Keratinocyte (primary cell): ENCODE measurements at regions not wholly inside any gene's neighbourhood (a gene's known extent, or its start where the extent isn't known, plus 50 kb on each side); places are given as distances from the start of the nearest gene placed in this dataset.

Source experiments
- DNase-seq: peaks from one replicate; pipeline ENCODE4 v3.0.0-alpha.2; 2011; ENCODE audit warnings: low read depth, missing footprints, low spot score
- FAIRE-seq: peaks from 2 replicates; lab custom pipeline; 2011; peaks lifted over from hg19 to GRCh38; lab: Jason Lieb, UNC
- H2AFZ ChIP-seq: 2 replicates; pipeline ENCODE4 v1.6.0; 2012; ENCODE audit warnings: low read length, control low read depth, inconsistent platforms; ENCODE audit not compliant: control insufficient read depth
- H3K27ac ChIP-seq: 2 replicates; pipeline ENCODE4 v1.5.1; 2011; ENCODE audit warnings: low read length; ENCODE audit not compliant: control insufficient read depth, insufficient read depth
- H3K27me3 ChIP-seq: 3 replicates; pipeline ENCODE4 v1.6.0; 2011; ENCODE audit warnings: low read length; ENCODE audit not compliant: control insufficient read depth, insufficient read depth; ENCODE audit errors: extremely low read depth
- H3K36me3 ChIP-seq, 2 experiments: 2 replicates in 1 of 2; 3 replicates in 1 of 2; pipeline ENCODE4 v1.5.1; 2011; ENCODE audit warnings: low read length in 2 of 2, mild to moderate bottlenecking in 1 of 2; ENCODE audit not compliant: control insufficient read depth in 2 of 2, insufficient read depth in 2 of 2; ENCODE audit errors: extremely low read depth in 1 of 2
- H3K4me1 ChIP-seq: 3 replicates; pipeline ENCODE4 v1.5.1; 2011; ENCODE audit warnings: low read length; ENCODE audit not compliant: control insufficient read depth, insufficient read depth; ENCODE audit errors: extremely low read depth
- H3K4me2 ChIP-seq: 3 replicates; pipeline ENCODE4 v1.6.0; 2011; ENCODE audit warnings: low read depth, low read length; ENCODE audit not compliant: control insufficient read depth, insufficient read depth; ENCODE audit errors: extremely low read depth
- H3K4me3 ChIP-seq, 3 experiments: fragments of 200-600 bp in 1 of 3; sonication (generic) in 1 of 3; 2 replicates in 2 of 3; 3 replicates in 1 of 3; pipeline ENCODE4 v1.5.1; 2011 to 2016; ENCODE audit warnings: low read length in 3 of 3, mild to moderate bottlenecking in 3 of 3, control low read depth in 2 of 3, inconsistent platforms in 1 of 3, low read depth in 1 of 3, mixed read lengths in 1 of 3, mixed run types in 1 of 3, moderate library complexity in 1 of 3; ENCODE audit not compliant: control insufficient read depth in 2 of 3, insufficient read depth in 2 of 3; ENCODE audit errors: extremely low read depth in 1 of 3
- H3K79me2 ChIP-seq: 2 replicates; pipeline ENCODE4 v1.6.0; 2012; ENCODE audit warnings: low read length; ENCODE audit not compliant: control insufficient read depth, insufficient read depth
- H3K9ac ChIP-seq: 3 replicates; pipeline ENCODE4 v1.6.0; 2011; ENCODE audit warnings: low read length; ENCODE audit not compliant: control insufficient read depth, insufficient read depth; ENCODE audit errors: extremely low read depth
- H3K9me1 ChIP-seq: 3 replicates; pipeline ENCODE4 v1.6.0; 2011; ENCODE audit warnings: low read length; ENCODE audit not compliant: control insufficient read depth, insufficient read depth; ENCODE audit errors: extremely low read depth
- H3K9me3 ChIP-seq: 2 replicates; pipeline ENCODE4 v1.5.1; 2012; ENCODE audit warnings: low read depth, low read length; ENCODE audit not compliant: control insufficient read depth
- H4K20me1 ChIP-seq: 3 replicates; pipeline ENCODE4 v1.6.0; 2011; ENCODE audit warnings: low read length; ENCODE audit not compliant: control insufficient read depth, insufficient read depth; ENCODE audit errors: extremely low read depth
- CTCF ChIP-seq, 3 experiments: IDR thresholded peaks in 1 of 3; conservative IDR thresholded peaks in 1 of 3; optimal IDR thresholded peaks in 1 of 3; 2 replicates in 2 of 3; 3 replicates in 1 of 3; pipeline versions ENCODE3 to v1.5.1; 2011; ENCODE audit warnings: low read length in 3 of 3, mild to moderate bottlenecking in 3 of 3, moderate library complexity in 2 of 3, control low read depth in 1 of 3, inconsistent platforms in 1 of 3; ENCODE audit not compliant: insufficient read depth in 2 of 3; ENCODE audit errors: extremely low read depth in 1 of 3
- EZH2 ChIP-seq: IDR thresholded peaks from one replicate; pipeline ENCODE4 v1.6.1; 2012; ENCODE audit warnings: inconsistent platforms, mild to moderate bottlenecking, low read length, moderate library complexity
- dilution Hi-C: fragments of 300-500 bp; cut with MboI; formaldehyde crosslinking; loops from one replicate; pipeline ENCODE4 v1.7.0; 2020; ENCODE audit warnings: low sequenced_read_pairs; ENCODE audit not compliant: extremely low pct_ligation_motif_present

- Histone ChIP-seq H2AFZ (no peak overlapping the region), H3K36me3 (no peaks in the 10 kb centered on the region), H3K27ac (no peak overlapping the region), H3K9me1 (no peaks in the 10 kb centered on the region), H3K9me3 (no peaks in the 10 kb centered on the region), H3K4me3 (no peak overlapping the region), H3K79me2 (no peaks in the 10 kb centered on the region), H3K4me1 (no peaks in the 10 kb centered on the region), H3K4me2 (no peak overlapping the region), H4K20me1 (no peaks in the 10 kb centered on the region), H3K27me3 (no peaks in the 10 kb centered on the region), H3K9ac (no peak overlapping the region)
- dilution Hi-C loops = no loop called here
- TF ChIP-seq CTCF (optimal IDR thresholded peaks at IDR 0.05 in 1 of 3, IDR thresholded peaks at IDR 0.05 in 1 of 3, conservative IDR thresholded peaks at IDR 0.05 in 1 of 3; ENCODE audit: extremely low read depth in 1 of 3, insufficient read depth in 2 of 3, low read length in 3 of 3) (no peak), EZH2 (no peak)
- DNase-seq = no peak
- FAIRE-seq = no peak
Observed at GRCh38 chr6:133681891-133682290, 207.0 kb upstream of the TCF21 start.

- Histone ChIP-seq H3K27ac (no peak overlapping the region), H4K20me1 (no peaks in the 10 kb centered on the region), H3K79me2 (no peaks in the 10 kb centered on the region), H3K9me3 (no peaks in the 10 kb centered on the region), H3K4me2 (no peak overlapping the region), H3K4me3 (no peak overlapping the region), H3K9me1 (no peaks in the 10 kb centered on the region), H3K9ac (no peak overlapping the region), H3K4me1 (no peaks in the 10 kb centered on the region), H3K27me3 (no peaks in the 10 kb centered on the region), H2AFZ (no peak overlapping the region), H3K36me3 (no peaks in the 10 kb centered on the region)
- no peak for DNase-seq
- TF ChIP-seq EZH2 = no peak
- no peak for FAIRE-seq
- dilution Hi-C loops = no loop called here
Observed at GRCh38 chr6:133682506-133683307, 206.2 kb upstream of the TCF21 start.

GRCh38 chr6:133683308-133683580 is 205.7 kb upstream of the TCF21 start:
- no peak for DNase-seq
- FAIRE-seq = no peak
- Histone ChIP-seq H2AFZ (no peak overlapping the region), H3K9me3 (no peaks in the 10 kb centered on the region), H3K9ac (no peak overlapping the region), H3K27ac (no peak overlapping the region), H3K79me2 (no peaks in the 10 kb centered on the region), H4K20me1 (no peaks in the 10 kb centered on the region), H3K4me2 (no peak overlapping the region), H3K9me1 (no peaks in the 10 kb centered on the region), H3K27me3 (no peaks in the 10 kb centered on the region), H3K4me3 (no peak overlapping the region), H3K4me1 (no peaks in the 10 kb centered on the region), H3K36me3 (no peaks in the 10 kb centered on the region)
- dilution Hi-C loops = no loop called here
- TF ChIP-seq EZH2 (no peak), CTCF (optimal IDR thresholded peaks at IDR 0.05 in 1 of 3, IDR thresholded peaks at IDR 0.05 in 1 of 3, conservative IDR thresholded peaks at IDR 0.05 in 1 of 3; ENCODE audit: extremely low read depth in 1 of 3, insufficient read depth in 2 of 3, low read length in 3 of 3) (no peak)
